ENCODE measurements at regions not wholly inside any gene's neighbourhood (a gene's known extent, or its start where the extent isn't known, plus 50 kb on each side); places are given as distances from the start of the nearest gene placed in this dataset.
"Not testable (repeated sequence)": the region's sequence is repeated elsewhere in the genome, so short reads cannot be mapped to it uniquely, and the experiment has no call there.

DNA sequence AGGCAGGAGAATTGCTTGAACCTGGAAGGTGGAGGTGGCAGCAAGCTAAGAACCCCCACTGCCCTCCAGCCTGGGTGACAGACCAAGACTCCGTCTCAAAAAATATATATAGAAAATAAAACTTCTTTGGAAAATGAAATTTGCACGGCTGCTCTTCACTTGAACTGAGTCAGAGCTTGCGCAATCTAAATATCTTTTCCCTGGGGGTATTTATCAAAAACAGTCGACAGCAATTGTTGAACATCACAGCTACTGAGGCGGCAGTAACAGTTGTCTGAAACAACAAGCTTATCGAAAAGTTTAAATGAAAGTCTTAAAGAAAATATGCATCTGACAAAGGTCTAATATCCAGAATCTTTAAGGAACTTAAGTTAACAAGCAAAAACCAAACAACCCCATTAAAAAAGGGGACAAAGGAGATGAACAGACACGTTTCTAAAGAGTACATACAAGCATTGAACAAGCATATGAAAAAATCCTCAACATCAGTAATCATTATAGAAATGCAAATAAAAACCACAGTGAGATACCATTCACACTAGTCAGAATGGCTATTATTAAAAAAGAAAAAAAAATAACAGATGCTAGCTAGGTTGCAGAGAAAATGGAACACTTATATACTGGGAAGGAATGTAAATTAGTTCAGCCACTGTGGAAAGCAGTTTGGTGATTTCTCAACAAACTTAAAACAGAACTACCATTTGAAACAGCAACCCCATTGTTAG is 153.6 kb upstream of the CDH9 start:
- no peak for ATAC-seq

DNA sequence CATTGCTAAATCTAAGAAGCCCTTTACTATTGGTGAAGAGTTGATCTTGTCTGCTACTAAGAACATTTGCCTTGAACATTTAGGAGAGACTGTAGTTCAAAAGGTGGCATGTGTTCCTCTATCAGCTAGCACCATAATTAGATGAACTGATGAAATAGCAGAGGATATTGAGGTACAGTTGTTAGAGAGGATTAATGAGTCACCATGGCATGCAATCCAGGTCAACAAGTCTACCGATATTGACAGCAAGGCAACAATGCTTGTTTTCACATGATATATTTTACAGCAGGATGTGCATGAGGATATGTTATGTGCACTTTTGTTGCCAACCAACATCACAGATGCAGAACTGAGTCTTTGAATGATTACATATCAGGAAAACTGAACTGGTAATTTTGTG is 134.3 kb upstream of the CDH9 start:
- ATAC-seq = no peak

DNA sequence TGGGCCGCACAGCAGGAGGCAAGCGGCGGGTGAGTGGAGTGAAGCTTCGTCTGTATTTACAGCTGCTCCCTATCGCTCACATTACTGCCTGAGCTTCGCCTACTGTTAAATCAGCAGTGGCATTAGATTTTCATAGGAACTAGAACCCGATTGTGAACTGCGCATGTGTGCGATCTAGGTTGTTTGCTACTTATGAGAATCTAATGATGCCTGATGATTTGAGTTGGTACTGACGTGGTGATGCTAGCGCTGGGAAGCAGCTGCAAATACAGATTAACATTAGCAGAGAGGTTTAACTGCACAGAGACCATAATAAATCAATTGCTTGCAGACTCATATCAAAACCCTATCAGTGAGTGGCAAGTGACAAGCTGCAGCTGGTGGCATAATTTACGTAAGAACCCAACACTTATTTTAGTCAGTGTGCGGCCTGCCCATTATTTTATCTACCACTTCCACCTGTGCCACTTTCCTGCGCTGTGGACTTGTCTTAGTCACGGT is 133.4 kb upstream of the CDH9 start:
- no peak for ATAC-seq

DNA sequence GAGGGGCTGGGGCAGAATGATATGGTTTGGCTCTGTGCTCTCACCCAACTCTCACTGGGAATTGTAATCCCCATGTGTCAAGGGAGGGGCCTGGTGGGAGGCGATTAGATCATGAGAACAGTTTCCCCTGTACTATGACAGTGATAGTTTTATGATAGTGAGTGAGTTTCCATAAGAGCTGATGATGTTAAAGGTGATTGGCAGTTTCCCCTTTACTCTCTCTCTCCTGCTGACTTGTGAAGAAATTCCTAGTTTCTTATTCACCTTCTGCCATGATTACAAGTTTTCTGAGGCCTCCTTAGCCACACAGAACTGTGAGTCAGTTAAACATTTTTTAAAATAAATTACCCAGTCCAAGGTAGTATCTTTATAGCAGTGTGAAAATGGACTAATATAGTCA is 120.4 kb upstream of the CDH9 start:
- ATAC-seq = no peak

DNA sequence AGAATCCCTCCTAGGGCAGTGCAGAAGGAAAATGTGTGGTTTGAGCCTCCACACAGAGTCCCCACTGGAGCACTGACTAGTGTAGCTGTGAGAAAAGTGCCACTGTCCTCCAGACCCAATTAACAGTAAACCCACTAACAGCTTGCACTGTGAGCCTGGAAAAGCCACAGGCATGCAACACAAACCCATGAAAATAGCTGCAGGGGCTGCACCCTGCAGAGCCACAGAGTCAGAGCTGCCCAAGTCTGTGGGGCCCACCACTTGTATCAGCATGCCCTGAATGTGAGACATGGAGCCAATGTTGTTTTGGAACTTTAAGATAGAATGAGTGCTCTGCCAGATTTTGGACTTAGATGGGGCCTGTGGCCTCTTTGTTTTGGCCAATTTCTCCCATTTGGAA is 119.8 kb upstream of the CDH9 start:
- ATAC-seq = no peak

DNA sequence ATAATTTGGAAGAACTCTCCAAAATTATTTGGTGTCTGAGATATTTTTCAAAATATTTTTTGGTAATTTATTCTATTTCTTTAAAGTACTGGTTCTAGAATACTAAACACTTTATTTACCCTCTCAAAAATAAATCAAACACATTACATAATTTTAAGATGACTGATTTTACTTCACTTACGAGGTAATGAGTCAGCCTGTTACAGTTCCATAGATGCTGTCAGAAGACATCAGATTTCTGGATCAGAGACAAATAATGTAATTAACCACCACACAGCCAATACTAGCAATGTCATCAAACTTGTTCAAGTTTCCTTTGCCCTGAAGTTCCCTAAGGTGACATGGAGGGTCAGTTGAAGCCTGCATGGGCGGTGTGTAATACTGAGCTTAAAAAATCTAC is 106.1 kb upstream of the CDH9 start:
- no peak for ATAC-seq

DNA sequence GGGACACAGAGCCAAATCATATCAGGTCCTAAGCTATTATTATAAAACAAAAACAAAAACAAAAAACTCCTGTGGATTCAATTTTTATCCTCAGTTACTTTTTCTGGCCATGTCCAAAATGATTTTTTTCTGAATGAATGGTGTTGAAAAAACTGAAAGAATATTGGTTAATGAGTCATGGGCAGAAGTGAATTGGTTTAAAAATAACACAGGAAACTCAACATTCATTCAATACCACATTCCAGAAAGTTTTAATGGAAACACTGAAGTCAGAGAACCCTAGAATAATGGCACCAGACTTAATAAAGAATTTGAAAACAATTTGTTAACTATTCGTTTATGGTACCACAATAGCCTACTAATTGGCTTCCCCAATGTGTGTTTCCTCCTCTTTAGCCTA is 102.4 kb upstream of the CDH9 start:
- ATAC-seq = no peak

DNA sequence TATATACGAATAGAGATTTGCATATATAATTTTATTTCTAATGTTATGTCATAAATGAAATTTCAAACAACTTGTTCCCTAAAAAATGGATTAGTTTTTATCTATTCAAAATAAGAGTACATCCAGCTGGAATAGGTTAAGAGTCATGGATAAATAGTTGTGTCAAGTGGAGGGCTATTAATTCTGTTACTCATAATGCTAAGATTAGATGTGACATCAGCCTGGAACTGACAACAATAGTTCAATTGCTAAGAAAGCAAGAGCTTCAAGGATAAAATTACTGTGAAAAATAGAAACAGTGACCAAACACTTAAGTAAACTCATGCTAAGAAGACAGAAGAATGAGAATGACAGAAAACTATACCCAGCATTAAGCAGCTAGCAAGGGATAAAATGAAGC is 92.2 kb upstream of the CDH9 start:
- no peak for ATAC-seq

DNA sequence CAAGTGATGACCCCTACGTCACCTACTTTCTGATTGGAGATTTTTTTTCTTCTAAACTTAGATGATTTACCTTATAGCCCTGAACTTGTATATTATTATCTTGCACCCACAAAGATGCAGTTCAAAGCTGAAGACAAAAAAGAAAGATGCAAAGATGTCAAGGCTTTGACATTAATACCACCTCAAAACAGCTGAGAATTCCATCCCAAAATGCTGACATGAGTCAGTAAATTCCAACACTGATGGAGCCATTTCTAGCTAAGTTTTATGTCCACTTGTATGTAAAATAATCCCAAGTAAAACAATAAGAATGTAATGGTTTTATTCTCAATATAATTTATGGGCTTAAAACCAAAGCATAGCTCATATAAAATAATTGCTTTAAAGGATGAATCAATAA is 91.5 kb upstream of the CDH9 start:
- no peak for ATAC-seq

DNA sequence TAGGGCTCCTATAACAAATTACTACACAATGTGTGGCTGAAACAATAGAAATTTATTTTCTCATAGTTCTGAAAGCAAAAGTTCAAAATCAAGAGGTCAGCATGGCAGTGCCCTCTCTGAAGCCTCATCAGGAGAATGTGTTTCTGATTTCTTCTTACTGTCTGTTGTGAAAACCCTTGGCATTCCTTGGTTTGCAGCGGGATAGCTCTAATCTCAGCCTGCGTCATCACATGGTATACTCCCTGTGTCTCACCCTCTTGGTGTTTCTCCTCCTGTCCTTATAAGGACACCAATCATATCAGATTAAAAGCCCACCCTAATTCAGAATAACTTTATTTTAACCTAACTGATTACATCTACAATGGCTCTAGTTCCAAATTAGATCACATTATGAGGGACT is 87.5 kb upstream of the CDH9 start:
- ATAC-seq = no peak

DNA sequence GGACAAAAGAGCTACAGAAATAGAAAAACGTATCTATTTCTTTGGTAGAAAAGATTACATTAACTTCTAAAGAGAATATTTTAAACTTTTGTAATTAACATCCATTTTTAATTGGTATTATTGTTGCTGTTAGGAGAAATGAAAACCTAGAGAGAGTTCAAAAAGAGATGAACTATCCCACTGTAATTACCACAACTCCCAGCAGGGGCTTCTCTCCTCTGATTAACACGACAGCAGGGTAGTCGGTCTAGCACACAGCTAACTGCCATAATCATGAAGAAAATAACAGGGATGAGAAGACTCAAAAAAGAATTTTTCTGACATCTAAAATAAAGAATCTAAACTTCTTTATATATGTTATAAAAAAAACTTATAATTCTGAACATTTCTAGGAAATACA is 86.2 kb upstream of the CDH9 start:
- no peak for ATAC-seq

DNA sequence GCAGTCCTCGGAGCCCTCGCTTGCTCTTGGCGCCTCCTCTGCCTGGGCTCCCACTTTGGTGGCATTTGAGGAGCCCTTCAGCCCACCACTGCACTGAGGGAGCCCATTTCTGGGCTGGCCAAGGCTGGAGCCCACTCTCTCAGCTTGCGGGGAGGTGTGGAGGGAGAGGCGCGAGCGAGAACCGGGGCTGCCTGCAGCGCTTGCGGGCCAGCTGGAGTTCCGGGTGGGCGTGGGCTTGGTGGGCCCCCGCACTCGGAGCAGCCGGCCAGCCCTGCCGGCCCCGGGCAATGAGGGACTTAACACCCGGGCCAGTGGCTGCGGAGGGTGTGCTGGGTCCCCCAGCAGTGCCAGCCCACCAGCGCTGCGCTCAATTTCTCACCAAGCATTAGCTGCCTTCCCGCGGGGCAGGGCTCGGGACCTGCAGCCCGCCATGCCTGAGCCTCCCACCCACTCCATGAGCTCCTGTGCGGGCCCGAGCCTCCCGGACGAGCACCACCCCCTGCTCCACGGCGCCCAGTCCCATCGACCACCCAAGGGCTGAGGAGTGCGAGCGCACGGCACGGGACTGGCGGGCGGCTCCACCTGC is 81.4 kb upstream of the CDH9 start:
- ATAC-seq = not testable (repeated sequence)

DNA sequence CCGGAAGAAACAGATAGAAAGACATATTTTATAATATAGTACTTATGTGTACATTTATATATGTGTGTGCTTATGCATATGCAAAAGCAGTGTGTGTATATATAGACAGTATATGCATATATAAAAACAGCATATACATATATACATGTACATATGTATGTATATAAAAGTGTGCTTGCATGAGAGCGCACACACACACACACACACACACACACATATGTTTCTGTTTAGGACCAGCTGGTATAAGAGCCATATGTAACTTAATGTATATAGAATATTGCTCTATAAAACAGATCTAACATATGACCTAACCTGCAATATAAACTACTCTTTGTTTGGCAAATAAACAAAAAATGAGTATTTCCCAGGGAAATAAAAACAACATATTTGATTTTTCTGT is 65.1 kb upstream of the CDH9 start:
- no peak for ATAC-seq

DNA sequence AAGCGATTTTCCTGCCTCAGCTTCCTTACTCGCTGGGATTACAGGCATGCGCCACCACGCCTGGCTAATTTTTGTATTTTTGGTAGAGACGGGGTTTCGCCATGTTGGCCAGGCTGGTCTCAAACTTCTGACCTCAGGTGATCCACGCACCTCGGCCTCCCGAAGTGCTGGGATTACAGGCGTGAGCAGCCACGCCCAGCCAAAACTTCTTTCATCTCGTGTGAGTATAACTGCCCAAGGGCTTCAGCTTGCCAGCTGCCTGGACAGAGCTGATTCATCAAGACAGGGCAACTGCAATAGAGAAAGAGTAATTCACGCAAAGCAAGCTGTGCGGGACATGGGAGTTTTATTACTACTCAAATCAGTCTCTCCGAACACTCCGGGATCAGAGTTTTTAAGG is 57.4 kb upstream of the CDH9 start:
- ATAC-seq = not testable (repeated sequence)

DNA sequence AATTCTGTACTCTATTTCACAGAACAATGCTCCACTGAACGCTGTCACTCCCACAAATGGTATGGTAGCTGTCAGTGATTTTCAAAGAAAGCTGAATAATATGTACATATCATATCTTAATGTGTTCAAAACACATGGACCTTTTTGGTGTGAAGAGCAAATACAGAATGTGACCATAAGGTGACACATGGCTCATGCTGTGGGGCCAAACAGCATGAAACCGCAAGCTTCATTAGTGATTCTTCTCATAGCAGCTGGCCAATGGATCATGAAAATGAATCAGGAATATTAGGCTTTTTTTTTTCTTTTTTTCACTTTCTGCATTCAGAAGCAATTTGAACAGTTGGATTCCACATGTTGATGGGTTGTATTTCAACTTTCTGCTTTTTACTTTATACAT is 54.9 kb upstream of the CDH9 start:
- no peak for ATAC-seq

DNA sequence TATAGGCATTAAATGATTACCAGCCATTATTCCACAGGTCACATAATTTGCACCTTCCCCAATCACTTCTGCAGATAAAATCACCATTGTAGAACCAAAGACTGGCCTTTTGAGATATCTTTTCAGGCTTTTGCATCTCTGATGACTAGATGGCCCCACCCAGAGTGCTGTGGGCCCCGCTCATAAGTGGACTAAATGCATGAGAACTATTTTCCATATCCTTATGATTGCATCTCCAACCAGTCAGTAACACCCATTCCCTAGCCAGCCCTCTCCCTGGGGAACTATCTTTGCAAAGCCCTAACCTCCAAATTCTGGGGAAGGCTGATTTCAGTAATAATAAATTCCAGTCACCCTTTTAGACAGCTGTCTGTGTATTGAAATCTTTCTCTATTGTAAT is 53.5 kb upstream of the CDH9 start:
- no peak for ATAC-seq

DNA sequence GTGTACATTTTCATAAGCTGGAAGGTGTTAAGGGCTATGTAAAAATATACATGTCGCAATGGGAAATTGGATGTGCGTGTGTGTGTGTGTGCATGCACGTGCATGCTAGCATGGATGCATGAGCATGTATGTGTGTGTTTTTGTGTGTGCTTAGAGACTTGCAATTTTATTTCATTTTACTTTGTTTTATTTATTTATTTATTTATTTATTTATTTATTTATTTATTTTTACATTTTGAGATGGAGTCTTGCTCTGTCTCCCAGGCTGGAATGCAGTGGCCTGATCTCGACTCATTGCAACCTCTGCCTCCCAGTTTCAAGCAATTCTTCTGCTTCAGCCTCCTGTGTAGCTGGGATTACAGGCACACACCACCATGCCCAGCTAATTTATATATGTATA is 50.4 kb upstream of the CDH9 start:
- not testable (repeated sequence) for ATAC-seq
